ENCODE measurements at regions not wholly inside any gene's neighbourhood (a gene's known extent, or its start where the extent isn't known, plus 50 kb on each side); places are given as distances from the start of the nearest gene placed in this dataset.

DNA sequence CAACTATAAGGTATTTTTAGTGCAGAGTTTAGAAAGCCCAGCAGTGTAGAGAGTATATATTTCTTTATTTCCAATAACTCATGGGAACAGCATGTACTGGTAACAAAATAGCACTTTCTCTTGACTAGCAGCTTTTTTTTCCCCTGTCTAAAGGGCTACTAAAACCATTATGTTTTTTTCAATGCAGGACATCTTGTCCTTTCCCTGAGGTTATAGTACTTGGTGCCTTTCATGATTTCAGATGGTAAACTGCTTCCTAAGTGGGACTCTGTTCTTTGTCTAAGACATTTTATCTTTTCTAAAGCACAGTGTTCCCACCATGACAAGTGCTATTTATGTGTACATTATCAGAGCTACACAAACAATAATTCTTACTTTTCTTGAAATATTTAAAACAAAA lies 122.3 kb downstream of the SLC24A2 start:
- in situ Hi-C loops (cut with HindIII; ENCODE audit: low pct_ligation_motif_present, low sequenced_read_pairs) = no loop called here
- no peak overlapping the region for H3K27ac ChIP-seq

DNA sequence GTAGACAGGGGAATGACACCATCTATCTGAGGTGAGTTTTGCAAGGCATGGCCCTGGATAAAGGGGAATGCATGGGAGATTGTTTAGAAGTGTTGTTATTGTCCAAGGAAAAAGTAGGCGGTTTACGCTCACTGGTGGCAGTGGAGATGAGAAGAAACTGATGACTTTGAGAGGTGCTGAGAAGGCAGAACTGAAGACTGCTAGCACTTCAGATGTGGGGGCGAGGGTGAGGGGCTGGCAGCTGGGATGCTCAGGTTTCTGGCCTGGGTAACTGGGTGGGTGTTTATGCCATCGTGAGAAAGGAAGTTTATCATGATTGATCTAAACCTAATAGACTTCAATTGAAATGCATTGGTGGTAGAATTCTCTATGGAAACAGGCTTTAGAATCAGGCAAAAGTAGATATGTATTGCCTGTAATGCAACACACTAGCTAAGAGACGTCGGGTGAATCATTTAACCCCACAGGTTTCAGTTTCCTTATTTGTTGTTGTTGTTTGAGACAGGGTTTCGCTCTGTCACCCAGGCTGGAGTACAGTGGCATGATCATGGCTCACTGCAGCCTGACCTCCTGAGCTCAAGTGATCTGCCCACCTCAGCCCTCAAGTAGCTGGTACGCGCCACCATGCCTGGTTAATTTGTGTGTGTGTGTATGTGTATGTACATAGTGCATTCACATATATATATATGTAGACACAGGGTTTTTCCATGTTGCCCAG lies 123.5 kb downstream of the SLC24A2 start:
- Histone ChIP-seq H3K36me3 (replicated peaks) (no peaks in the 10 kb centered on the region), H3K27ac (no peak overlapping the region), H3K27me3 (replicated peaks) (no peaks in the 10 kb centered on the region), H3K4me3 (ENCODE audit: low read depth, low read length) (no peak overlapping the region)
- TF ChIP-seq CTCF (IDR thresholded peaks at IDR 0.05; ENCODE audit: low read depth, low read length, missing control alignments) = no peak
- no peak for DNase-seq
- in situ Hi-C loops (cut with HindIII; ENCODE audit: low pct_ligation_motif_present, low sequenced_read_pairs) = no loop called here

More for the DNA sequence above, 122.3 kb downstream of the SLC24A2 start:
- no peak for TF ChIP-seq CTCF (IDR thresholded peaks at IDR 0.05; ENCODE audit: low read depth, low read length, missing control alignments)
- no peak for DNase-seq
- H3K36me3 ChIP-seq (replicated peaks) = no peaks in the 10 kb centered on the region
- no peaks in the 10 kb centered on the region for H3K27me3 ChIP-seq (replicated peaks)
- H3K4me3 ChIP-seq (ENCODE audit: low read depth, low read length) = no peak overlapping the region

- no peaks in the 10 kb centered on the region for H3K27me3 ChIP-seq (replicated peaks)
- no peaks in the 10 kb centered on the region for H3K36me3 ChIP-seq (replicated peaks)
- in situ Hi-C loops (cut with HindIII; ENCODE audit: low pct_ligation_motif_present, low sequenced_read_pairs) = no loop called here
- no peak for DNase-seq
- no peak overlapping the region for H3K27ac ChIP-seq
- no peak overlapping the region for H3K4me3 ChIP-seq (ENCODE audit: low read depth, low read length)
- TF ChIP-seq CTCF (IDR thresholded peaks at IDR 0.05; ENCODE audit: low read depth, low read length, missing control alignments) = no peak
These were observed 125.3 kb downstream of the SLC24A2 start for GRCh38 chr9:19663570-19663969.

DNA sequence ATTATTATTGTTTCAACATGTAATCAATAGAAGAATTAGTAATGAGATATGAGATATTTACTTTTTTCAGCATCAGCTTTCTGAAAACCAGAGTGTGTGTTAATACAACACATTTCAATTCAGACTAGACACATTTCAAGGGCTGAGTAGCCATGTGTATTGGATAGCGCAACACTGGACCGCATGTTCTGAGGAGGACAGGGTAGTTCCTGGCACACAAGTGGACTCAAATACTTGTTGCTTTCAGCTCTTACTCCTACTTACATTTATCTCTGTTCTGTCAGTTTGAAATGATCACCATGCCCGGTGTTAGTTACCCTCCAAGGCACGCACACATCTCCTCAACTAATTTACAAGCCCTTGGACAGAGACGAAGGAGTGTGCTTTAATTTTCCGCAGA lies 126.6 kb downstream of the SLC24A2 start:
- no peak for DNase-seq
- Histone ChIP-seq H3K36me3 (replicated peaks) (no peaks in the 10 kb centered on the region), H3K27ac (no peak overlapping the region), H3K4me3 (ENCODE audit: low read depth, low read length) (no peak overlapping the region), H3K27me3 (replicated peaks) (no peaks in the 10 kb centered on the region)
- in situ Hi-C loops (cut with HindIII; ENCODE audit: low pct_ligation_motif_present, low sequenced_read_pairs) = no loop called here
- no peak for TF ChIP-seq CTCF (IDR thresholded peaks at IDR 0.05; ENCODE audit: low read depth, low read length, missing control alignments)

DNA sequence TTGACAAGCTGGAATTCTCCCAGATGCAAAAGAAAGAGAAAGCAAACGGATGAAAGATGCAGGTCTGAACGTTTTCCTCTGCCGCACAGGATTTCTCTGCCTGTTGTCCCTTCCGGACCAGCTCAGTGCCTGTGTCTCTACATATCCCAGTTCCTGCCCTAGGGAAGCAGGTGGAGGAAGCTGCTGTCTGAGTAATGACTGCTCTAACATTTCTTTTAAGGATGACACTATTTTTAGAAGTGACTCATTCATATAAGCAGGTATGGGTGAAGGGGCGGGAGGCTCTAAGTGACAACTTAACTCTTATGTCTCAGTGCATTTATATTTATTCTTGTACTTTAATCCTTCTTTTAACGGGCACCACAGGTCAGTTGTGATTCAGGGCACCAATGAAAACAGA lies 128.8 kb downstream of the SLC24A2 start:
- no peak overlapping the region for H3K27ac ChIP-seq
- H3K27me3 ChIP-seq (replicated peaks) = no peaks in the 10 kb centered on the region
- H3K4me3 ChIP-seq (ENCODE audit: low read depth, low read length) = no peak overlapping the region
- no peak for TF ChIP-seq CTCF (IDR thresholded peaks at IDR 0.05; ENCODE audit: low read depth, low read length, missing control alignments)
- no peaks in the 10 kb centered on the region for H3K36me3 ChIP-seq (replicated peaks)
- in situ Hi-C loops (cut with HindIII; ENCODE audit: low pct_ligation_motif_present, low sequenced_read_pairs) = no loop called here
- no peak for DNase-seq

GRCh38 chr9:19656704-19657103 lies 132.1 kb downstream of the SLC24A2 start:
- Histone ChIP-seq H3K4me3 (ENCODE audit: low read depth, low read length) (no peak overlapping the region), H3K27ac (no peak overlapping the region), H3K36me3 (replicated peaks) (no peaks in the 10 kb centered on the region), H3K27me3 (replicated peaks) (no peaks in the 10 kb centered on the region)
- in situ Hi-C loops (cut with HindIII; ENCODE audit: low pct_ligation_motif_present, low sequenced_read_pairs) = no loop called here
- TF ChIP-seq CTCF (IDR thresholded peaks at IDR 0.05; ENCODE audit: low read depth, low read length, missing control alignments) = no peak
- no peak for DNase-seq

All from brain microvascular endothelial cell (primary cell).